Adrenal gland (tissue), 5 donors: ENCODE measurements at regions not wholly inside any gene's neighbourhood (a gene's known extent, or its start where the extent isn't known, plus 50 kb on each side); places are given as distances from the start of the nearest gene placed in this dataset.

Experiments
- POLR2A ChIP-seq, 2 donors: fragments of 450-650 bp; IDR thresholded peaks; one replicate each; pipeline ENCODE4 v1.6.1; 2017; ENCODE audit warnings: antibody characterized with exemption in 2 of 2, mild to moderate bottlenecking in 2 of 2, moderate library complexity in 1 of 2
- TF ChIP-seq, protein P1 (sequence below), 6 experiments: fragments of 450-650 bp in 4 of 6; fragments of 200-600 bp in 2 of 6; sonication (generic) in 1 of 6; IDR thresholded peaks; 1 replicate in 5 of 6; 2 replicates in 1 of 6; pipeline versions ENCODE4 v1.5.1 to v1.8.0; 2016 to 2021; ENCODE audit warnings: antibody characterized with exemption in 6 of 6, mild to moderate bottlenecking in 2 of 6, moderate library complexity in 1 of 6
- donor health status: DM: no; HTN: no; CAD: no.

DNA sequence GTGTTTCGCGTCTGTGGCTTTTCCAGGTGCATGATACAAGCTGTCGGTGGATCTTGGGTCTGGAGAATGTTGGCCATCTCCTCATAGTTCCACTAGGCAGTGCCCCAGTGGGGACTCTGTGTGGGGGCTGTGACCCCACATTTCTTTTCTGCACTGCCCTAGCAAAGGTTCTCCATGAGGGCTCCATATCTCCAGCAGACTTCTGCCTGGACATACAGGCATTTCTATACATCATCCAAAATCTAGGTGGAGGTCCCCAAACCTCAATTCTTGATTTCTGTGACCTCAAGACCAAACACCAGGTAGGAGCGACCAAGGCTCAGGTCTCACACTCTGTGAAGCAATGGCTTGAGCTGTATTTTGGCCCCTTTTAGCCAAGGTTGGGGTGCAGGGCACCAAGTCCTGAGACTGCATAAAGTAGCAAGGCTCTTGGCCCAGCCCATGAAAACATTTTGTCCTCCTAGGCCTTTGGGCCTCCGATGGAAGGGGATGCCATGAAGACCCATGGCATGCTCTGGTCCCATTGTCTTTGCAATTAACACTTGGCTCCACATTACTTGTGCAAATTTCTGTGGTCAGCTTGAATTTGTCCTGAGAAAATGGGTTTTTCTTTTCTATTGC, 615.3 kb downstream of the ZBBX start:
- TF ChIP-seq, protein P1, sequence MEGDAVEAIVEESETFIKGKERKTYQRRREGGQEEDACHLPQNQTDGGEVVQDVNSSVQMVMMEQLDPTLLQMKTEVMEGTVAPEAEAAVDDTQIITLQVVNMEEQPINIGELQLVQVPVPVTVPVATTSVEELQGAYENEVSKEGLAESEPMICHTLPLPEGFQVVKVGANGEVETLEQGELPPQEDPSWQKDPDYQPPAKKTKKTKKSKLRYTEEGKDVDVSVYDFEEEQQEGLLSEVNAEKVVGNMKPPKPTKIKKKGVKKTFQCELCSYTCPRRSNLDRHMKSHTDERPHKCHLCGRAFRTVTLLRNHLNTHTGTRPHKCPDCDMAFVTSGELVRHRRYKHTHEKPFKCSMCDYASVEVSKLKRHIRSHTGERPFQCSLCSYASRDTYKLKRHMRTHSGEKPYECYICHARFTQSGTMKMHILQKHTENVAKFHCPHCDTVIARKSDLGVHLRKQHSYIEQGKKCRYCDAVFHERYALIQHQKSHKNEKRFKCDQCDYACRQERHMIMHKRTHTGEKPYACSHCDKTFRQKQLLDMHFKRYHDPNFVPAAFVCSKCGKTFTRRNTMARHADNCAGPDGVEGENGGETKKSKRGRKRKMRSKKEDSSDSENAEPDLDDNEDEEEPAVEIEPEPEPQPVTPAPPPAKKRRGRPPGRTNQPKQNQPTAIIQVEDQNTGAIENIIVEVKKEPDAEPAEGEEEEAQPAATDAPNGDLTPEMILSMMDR (IDR thresholded peaks at IDR 0.05) = no peak
- no peak for TF ChIP-seq POLR2A (IDR thresholded peaks at IDR 0.05)
